GM15510 (cell line): ENCODE measurements at regions not wholly inside any gene's neighbourhood (a gene's known extent, or its start where the extent isn't known, plus 50 kb on each side); places are given as distances from the start of the nearest gene placed in this dataset.

ENCODE experiments used
- POLR2A ChIP-seq: IDR thresholded peaks from 3 replicates; pipeline ENCODE4 v1.6.1; 2011; ENCODE audit warnings: borderline replicate concordance; ENCODE audit not compliant: insufficient read length; ENCODE audit errors: extremely low read depth

DNA sequence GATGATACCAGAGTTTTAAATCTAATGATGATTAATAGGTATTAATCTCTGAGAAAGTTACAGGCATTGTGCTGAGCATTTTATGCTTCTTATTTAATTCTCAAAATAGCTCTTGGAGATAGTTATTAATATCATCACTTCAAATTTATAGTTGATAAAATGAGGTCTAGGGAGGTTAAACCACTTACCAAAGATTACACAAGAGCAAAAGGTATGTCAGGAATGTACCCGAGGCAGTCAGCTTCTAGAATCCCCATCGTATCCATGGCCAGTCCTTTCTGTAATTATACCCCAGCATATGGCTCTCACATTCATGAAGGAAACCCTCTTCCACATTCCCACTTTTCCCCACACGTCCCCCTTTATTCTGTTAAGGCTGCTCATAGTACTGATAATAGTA, 421.3 kb downstream of the PYDC2 start:
- no peak for TF ChIP-seq POLR2A

DNA sequence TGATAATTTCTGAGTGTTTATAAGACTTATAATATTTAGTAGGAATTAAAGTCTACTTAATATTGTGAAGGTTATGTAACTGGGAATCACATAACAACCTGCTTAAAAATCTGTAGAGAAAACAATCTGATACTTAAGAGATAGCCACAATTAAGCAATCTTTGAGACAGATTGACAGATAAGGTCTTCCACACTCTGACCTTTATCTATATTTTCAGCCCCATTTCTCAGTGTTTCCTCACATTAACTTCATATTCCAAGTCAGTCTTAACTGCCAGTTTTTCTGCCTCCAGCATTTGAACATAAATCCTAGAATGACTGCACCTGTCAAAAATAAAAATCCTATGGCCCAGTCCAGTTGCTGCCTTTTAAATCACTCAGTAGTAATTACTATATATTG, 423.2 kb downstream of the PYDC2 start:
- TF ChIP-seq POLR2A = no peak

DNA sequence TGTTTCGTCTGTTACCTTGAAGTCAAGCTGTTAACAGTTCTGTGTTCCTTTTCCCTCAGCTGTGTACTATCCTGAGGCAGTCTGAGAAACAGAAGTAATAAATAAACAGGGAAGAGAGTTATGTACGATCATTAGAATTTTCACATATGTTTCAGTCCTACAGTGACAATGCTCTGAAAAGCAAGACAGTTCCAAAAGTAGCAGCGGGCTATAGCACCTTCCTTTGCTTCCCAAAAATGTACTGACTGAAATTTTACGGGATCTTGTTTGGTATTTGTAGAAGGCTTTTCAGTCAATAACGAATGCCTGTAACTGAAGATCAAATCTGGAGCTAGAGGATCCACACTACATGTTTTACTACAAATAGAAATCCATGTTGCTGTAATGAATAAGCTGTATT, 428.1 kb downstream of the PYDC2 start:
- no peak for TF ChIP-seq POLR2A

GRCh38 chr3:191889756-191890155, 428.8 kb downstream of the PYDC2 start:
- TF ChIP-seq POLR2A = no peak

DNA sequence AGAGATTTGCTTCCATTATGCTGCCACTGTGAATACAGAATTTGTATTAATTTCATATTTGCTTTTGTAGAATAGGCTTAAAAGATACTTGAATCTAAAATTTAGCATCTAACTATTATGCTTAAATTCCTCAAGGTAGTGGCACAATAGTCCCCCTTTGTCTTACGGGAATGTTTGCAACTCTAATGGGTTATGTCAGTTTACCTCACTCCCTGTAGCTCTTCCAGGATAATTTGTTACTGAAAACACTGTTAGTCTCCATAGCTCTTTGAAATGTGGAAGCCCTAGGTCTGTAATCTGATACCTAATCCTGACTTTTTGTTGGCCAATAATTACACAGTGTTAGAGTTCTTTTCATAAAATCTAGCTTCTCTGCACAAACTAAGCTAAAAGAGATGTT, 433.4 kb downstream of the PYDC2 start:
- TF ChIP-seq POLR2A = no peak

DNA sequence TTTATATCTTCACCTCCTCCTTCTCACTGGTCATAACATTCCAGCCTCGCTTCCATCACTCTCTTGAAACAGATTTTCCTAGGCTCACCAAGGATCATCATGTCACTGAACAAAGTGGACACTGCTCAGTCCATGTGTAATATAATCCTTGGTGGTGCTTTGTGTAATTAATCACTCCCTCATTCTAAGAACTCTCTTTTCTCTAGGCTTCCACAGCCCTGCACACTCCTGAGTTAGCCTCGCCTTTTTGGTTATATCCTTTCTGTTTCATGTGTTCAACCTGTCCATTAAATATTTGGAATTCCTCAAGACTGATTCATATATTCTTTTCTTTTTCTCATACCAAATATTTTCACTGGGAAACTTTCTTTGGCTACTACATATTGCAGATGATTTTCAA, 440.8 kb downstream of the PYDC2 start:
- TF ChIP-seq POLR2A = no peak

- TF ChIP-seq POLR2A = no peak
Measured at GRCh38 chr3:191912616-191913204, 451.7 kb downstream of the PYDC2 start.

- TF ChIP-seq POLR2A = no peak
Measured at GRCh38 chr3:191915712-191916111, 454.7 kb downstream of the PYDC2 start.

- no peak for TF ChIP-seq POLR2A
Measured at GRCh38 chr3:191919491-191920026, 458.6 kb downstream of the PYDC2 start.

- TF ChIP-seq POLR2A = no peak
Measured at GRCh38 chr3:191922570-191922969, 461.6 kb downstream of the PYDC2 start.

- no peak for TF ChIP-seq POLR2A
Measured at GRCh38 chr3:191944835-191945234, 483.9 kb downstream of the PYDC2 start.

DNA sequence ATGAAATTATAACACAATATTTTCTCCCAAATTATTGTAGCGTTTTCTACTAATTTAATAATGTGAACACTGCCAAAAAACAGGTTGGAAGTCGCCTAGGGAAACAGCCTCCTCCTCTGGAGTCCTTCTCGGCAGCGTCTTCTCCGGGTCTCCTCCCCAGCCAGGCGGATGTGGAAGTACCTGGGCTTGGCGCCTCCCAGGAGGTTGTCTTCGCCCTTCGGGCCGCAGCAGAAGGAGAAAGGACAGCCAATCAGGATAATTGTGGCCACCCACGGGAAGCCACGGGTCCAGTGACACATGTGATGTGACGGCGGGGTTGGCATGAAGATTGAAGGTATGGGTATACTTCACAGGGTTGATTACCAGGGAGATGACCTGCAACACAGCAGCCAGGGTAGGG, 491.2 kb downstream of the PYDC2 start:
- no peak for TF ChIP-seq POLR2A

GRCh38 chr3:191952609-191953008, 491.6 kb downstream of the PYDC2 start:
- no peak for TF ChIP-seq POLR2A

DNA sequence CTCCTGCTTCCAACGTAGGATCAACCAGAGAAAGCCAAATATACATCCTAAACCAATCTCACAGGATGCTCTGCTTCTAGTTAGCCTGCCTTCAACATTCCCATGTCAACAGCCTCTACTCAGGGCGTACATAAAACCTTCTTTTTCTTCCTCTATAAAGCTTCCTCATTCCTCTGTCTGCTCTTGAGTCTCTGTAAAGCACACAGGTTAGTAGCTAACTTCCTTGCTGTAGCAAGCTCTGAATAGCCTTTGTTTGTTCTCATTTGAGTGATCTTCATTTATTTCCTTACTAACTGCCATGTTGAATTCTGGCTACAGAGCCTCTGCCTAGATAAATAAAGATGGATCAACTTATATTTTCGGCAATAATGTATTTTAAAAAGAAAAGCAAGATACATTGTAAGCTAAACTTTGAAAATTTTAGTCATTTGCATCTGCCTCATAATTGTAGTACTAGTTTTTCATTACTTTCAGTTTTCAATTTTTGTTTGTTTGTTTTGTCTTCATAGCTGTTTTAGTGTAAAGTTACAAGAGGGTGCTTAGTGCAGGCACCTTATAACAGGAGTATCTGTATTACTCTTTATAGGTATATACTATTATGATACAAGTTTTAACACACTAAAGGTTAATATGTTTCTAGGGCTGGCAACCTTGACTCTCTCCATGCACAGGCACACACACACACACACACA, 498.2 kb downstream of the PYDC2 start:
- TF ChIP-seq POLR2A = no peak

GRCh38 chr3:191959876-191960413, 499.0 kb downstream of the PYDC2 start:
- TF ChIP-seq POLR2A = no peak

DNA sequence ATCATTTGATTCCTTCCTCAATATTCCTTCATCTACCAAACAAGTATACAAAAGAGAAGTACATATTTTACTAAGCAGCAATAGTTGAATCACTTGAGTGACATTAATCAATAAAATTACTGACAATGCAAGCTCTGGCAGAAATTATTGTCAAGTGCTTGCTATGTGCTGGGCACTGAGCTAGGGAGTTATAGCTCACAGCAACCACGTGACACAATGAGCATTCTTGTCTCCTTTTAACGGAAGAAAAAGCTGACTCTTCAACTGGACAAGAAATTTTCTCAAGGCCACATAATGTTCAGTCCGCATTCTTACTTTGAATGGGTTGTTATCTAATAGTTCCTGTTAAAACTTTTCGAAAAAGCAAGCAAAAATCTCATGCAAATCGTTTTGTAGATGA, 500.1 kb downstream of the PYDC2 start:
- no peak for TF ChIP-seq POLR2A

GRCh38 chr3:191961529-191961928, 500.6 kb downstream of the PYDC2 start:
- TF ChIP-seq POLR2A = no peak

GRCh38 chr3:191962324-191962723, 501.4 kb downstream of the PYDC2 start:
- no peak for TF ChIP-seq POLR2A
